HEK293T (cell line): ENCODE measurements at regions not wholly inside any gene's neighbourhood (a gene's known extent, or its start where the extent isn't known, plus 50 kb on each side); places are given as distances from the start of the nearest gene placed in this dataset.

ENCODE experiments used
- FOXA1 ChIP-seq: fragments of 450-650 bp; IDR thresholded peaks from 2 replicates; pipeline ENCODE4 v1.6.1; 2016; ENCODE audit warnings: mild to moderate bottlenecking
- FOXK2 ChIP-seq: fragments of 450-650 bp; IDR thresholded peaks from 2 replicates; pipeline ENCODE4 v1.6.1; 2016; ENCODE audit warnings: mild to moderate bottlenecking
- FOXM1 ChIP-seq: fragments of 450-650 bp; IDR thresholded peaks from 2 replicates; pipeline ENCODE4 v1.6.1; 2017; ENCODE audit warnings: mild to moderate bottlenecking, borderline replicate concordance
- SP1 ChIP-seq: fragments of 450-650 bp; IDR thresholded peaks from 2 replicates; pipeline ENCODE4 v1.6.1; 2017

DNA sequence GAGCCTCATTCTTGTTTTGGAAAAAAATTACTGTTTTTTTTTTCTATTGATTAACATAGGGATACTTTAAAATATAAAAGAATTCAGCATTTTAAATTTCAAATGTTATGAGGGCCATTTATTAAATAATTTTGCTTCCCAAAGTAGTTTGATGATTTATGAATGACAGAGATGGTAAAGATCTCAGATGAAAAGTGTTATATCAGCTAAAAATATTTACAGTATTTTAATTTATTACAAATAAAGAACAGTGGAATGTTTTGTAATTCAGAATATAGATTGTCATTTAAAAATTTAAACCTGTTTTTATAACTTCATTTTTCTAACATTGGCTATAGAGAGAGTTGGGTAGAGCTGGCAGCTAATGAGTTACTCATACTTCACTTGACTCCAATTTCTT is 256.0 kb downstream of the TPBG start:
- no peak for TF ChIP-seq FOXM1
- no peak for TF ChIP-seq FOXK2
- TF ChIP-seq FOXA1, result no peak
- TF ChIP-seq SP1, result no peak
